Activated T-cell treated with anti-CD3 and anti-CD28 coated beads for 4 hours (primary cell): ENCODE measurements at regions not wholly inside any gene's neighbourhood (a gene's known extent, or its start where the extent isn't known, plus 50 kb on each side); places are given as distances from the start of the nearest gene placed in this dataset.
"Not testable (repeated sequence)": the region's sequence is repeated elsewhere in the genome, so short reads cannot be mapped to it uniquely, and the experiment has no call there.

Source experiments
- DNase-seq: peaks from one replicate; pipeline ENCODE4 v3.0.0-alpha.2; 2020

GRCh38 chr2:144674071-144674470 is 154.2 kb upstream of the ZEB2 start:
- DNase-seq: no peak

GRCh38 chr2:144673456-144673855 is 153.5 kb upstream of the ZEB2 start:
- no peak for DNase-seq

- no peak for DNase-seq
Observed at GRCh38 chr2:144671695-144672455, 152.0 kb upstream of the ZEB2 start.

GRCh38 chr2:144670738-144671137 is 150.8 kb upstream of the ZEB2 start:
- no peak for DNase-seq

- DNase-seq: no peak
Observed at GRCh38 chr2:144670080-144670479, 150.2 kb upstream of the ZEB2 start.

- no peak for DNase-seq
Observed at GRCh38 chr2:144669196-144669987, 149.5 kb upstream of the ZEB2 start.

GRCh38 chr2:144668493-144669110 is 148.7 kb upstream of the ZEB2 start:
- no peak for DNase-seq

- no peak for DNase-seq
Observed at GRCh38 chr2:144666032-144666431, 146.1 kb upstream of the ZEB2 start.

GRCh38 chr2:144663207-144663606 is 143.3 kb upstream of the ZEB2 start:
- DNase-seq: no peak

GRCh38 chr2:144660518-144661316 is 140.8 kb upstream of the ZEB2 start:
- DNase-seq: no peak

GRCh38 chr2:144659731-144660275 is 139.9 kb upstream of the ZEB2 start:
- DNase-seq: peak; percentile 4

GRCh38 chr2:144654523-144654922 is 134.6 kb upstream of the ZEB2 start:
- no peak for DNase-seq

- no peak for DNase-seq
Observed at GRCh38 chr2:144650907-144651306, 131.0 kb upstream of the ZEB2 start.

- no peak for DNase-seq
Observed at GRCh38 chr2:144648837-144649465, 129.0 kb upstream of the ZEB2 start.

- no peak for DNase-seq
Observed at GRCh38 chr2:144645083-144645778, 125.3 kb upstream of the ZEB2 start.

GRCh38 chr2:144644549-144644948 is 124.6 kb upstream of the ZEB2 start:
- no peak for DNase-seq

GRCh38 chr2:144643537-144644336 is 123.8 kb upstream of the ZEB2 start:
- DNase-seq: no peak

GRCh38 chr2:144642856-144643255 is 122.9 kb upstream of the ZEB2 start:
- DNase-seq: no peak

GRCh38 chr2:144642131-144642530 is 122.2 kb upstream of the ZEB2 start:
- no peak for DNase-seq

GRCh38 chr2:144638250-144638649 is 118.3 kb upstream of the ZEB2 start:
- DNase-seq: not testable (repeated sequence)

GRCh38 chr2:144636860-144637259 is 116.9 kb upstream of the ZEB2 start:
- not testable (repeated sequence) for DNase-seq
